ENCODE measurements at regions not wholly inside any gene's neighbourhood (a gene's known extent, or its start where the extent isn't known, plus 50 kb on each side); places are given as distances from the start of the nearest gene placed in this dataset.

GRCh38 chr6:85394853-85395538 lies 54.9 kb upstream of the NT5E start:
- Histone ChIP-seq H3K27me3 (ENCODE audit: control insufficient read depth in 2 of 2, insufficient read depth in 2 of 2, low read length in 2 of 2) (no peaks in the 10 kb centered on the region), H3K4me1 (replicated peaks in 1 of 2; ENCODE audit: control insufficient read depth in 2 of 2, insufficient read depth in 2 of 2, low read length in 2 of 2) (no peaks in the 10 kb centered on the region), H3K79me2 (ENCODE audit: control insufficient read depth, insufficient read depth, low read length) (no peaks in the 10 kb centered on the region), H3K9me3 (replicated peaks; ENCODE audit: control insufficient read depth, insufficient read depth, low read depth, low read length) (no peaks in the 10 kb centered on the region), H3K4me2 (ENCODE audit: insufficient read depth, low read length) (no peak overlapping the region), H3K27ac (ENCODE audit: extremely low read depth, low read depth, low read length) (no peak overlapping the region), H2AFZ (ENCODE audit: low read depth, low read length) (no peak overlapping the region), H3K9ac (ENCODE audit: insufficient read depth in 1 of 2, low read depth in 2 of 2, low read length in 2 of 2) (no peak overlapping the region), H3K4me3 (no peak overlapping the region), H3K9me1 (ENCODE audit: control insufficient read depth, insufficient read depth, low read length) (no peaks in the 10 kb centered on the region), H4K20me1 (replicated peaks; ENCODE audit: control insufficient read depth, insufficient read depth, low read length) (no peaks in the 10 kb centered on the region), H3K36me3 (ENCODE audit: control insufficient read depth, insufficient read depth, low read length) (no peaks in the 10 kb centered on the region)
- no peak for FAIRE-seq
- ATAC-seq: no peak
- no TSS peak for BruUV-seq (replicated peaks)
- 0% methylated on average over 1 of the region's 1 CpG for WGBS (ENCODE audit: insufficient coverage, low coverage, missing lambda C conversion rate)
- intact Hi-C loops (cut with micrococcal nuclease) (no loop called here), in situ Hi-C loops (cut with MboI) (no loop called here)
- TF ChIP-seq HDAC1 (IDR thresholded peaks at IDR 0.05): no peak
- no peak for TF ChIP-seq SRSF1 (IDR thresholded peaks at IDR 0.05; ENCODE audit: low read depth, low read length)
- TF ChIP-seq ZSCAN32 (CRISPR knock-in tag; IDR thresholded peaks at IDR 0.05): no peak
- no peak for TF ChIP-seq POLR2G (IDR thresholded peaks at IDR 0.05; ENCODE audit: low read depth, low read length)
- no peak for TF ChIP-seq ZBED1 (IDR thresholded peaks at IDR 0.05)
- no peak for TF ChIP-seq TFE3 (CRISPR knock-in tag; IDR thresholded peaks at IDR 0.05)
- TF ChIP-seq THRAP3 (IDR thresholded peaks at IDR 0.05; ENCODE audit: borderline replicate concordance): no peak
- TF ChIP-seq CCNT2 (IDR thresholded peaks at IDR 0.05; ENCODE audit: borderline replicate concordance, extremely low read depth, insufficient read length, low read depth, low read length): no peak
- no peak for TF ChIP-seq POLR2A (conservative IDR thresholded peaks at IDR 0.05)
- no peak for TF ChIP-seq ELK3 (CRISPR knock-in tag; IDR thresholded peaks at IDR 0.05)
- TF ChIP-seq THRB (CRISPR knock-in tag; conservative IDR thresholded peaks at IDR 0.05): no peak
- no peak for TF ChIP-seq ETV5 (CRISPR knock-in tag; IDR thresholded peaks at IDR 0.05; ENCODE audit: low read depth)
- TF ChIP-seq ZFX (CRISPR knock-in tag; IDR thresholded peaks at IDR 0.05): no peak
- no peak for TF ChIP-seq ZNF174 (CRISPR knock-in tag; IDR thresholded peaks at IDR 0.05)
- no peak for TF ChIP-seq BMI1 (IDR thresholded peaks at IDR 0.05; ENCODE audit: low read length)
- TF ChIP-seq PHTF2 (CRISPR knock-in tag; IDR thresholded peaks at IDR 0.05): no peak
- ChIA-PET CTCF (ENCODE audit: low intra/inter-chr PET ratio) (no interaction called here), POLR2A (no interaction called here)
- DNase-seq (ENCODE audit: extremely low read depth in 1 of 4, low spot score in 3 of 4): no peak

Data from K562 (cell line).